ENCODE measurements at regions not wholly inside any gene's neighbourhood (a gene's known extent, or its start where the extent isn't known, plus 50 kb on each side); places are given as distances from the start of the nearest gene placed in this dataset.
"Not testable (repeated sequence)": the region's sequence is repeated elsewhere in the genome, so short reads cannot be mapped to it uniquely, and the experiment has no call there.

- Histone ChIP-seq H3K9me2 (ENCODE audit: insufficient read depth) (no peaks in the 10 kb centered on the region), H4K20me1 (ENCODE audit: insufficient read depth) (no peaks in the 10 kb centered on the region), H2AFZ (ENCODE audit: low read depth, low read length, poor library complexity, severe bottlenecking) (no peak overlapping the region), H3K4me2 (ENCODE audit: low read length) (no peak overlapping the region), H3K27me3 (ENCODE audit: insufficient read depth, low read length) (no peaks in the 10 kb centered on the region), H3K9me3 (ENCODE audit: control insufficient read depth in 1 of 2, insufficient read depth in 1 of 2, low read depth in 1 of 2, low read length in 2 of 2) (no peaks in the 10 kb centered on the region), H3K36me3 (ENCODE audit: control insufficient read depth in 1 of 2, insufficient read depth in 2 of 2, low read length in 2 of 2) (no peaks in the 10 kb centered on the region), H3K4me1 (ENCODE audit: control insufficient read depth in 1 of 2, insufficient read depth in 2 of 2, low read length in 2 of 2) (no peaks in the 10 kb centered on the region), H3K79me2 (ENCODE audit: insufficient read depth, low read length) (no peaks in the 10 kb centered on the region), H3K9ac (ENCODE audit: low read length) (no peak overlapping the region), H3K4me3 (replicated peaks in 1 of 2; ENCODE audit: low read depth in 1 of 2, low read length in 2 of 2) (no peak overlapping the region), H3K27ac (ENCODE audit: low read depth, low read length) (no peak overlapping the region)
- RAD21 ChIA-PET (ENCODE audit: low non-redundant PET in 1 of 2, low total read pairs in 2 of 2, uncharacterized antibody in 2 of 2, unreplicated experiment in 2 of 2): no interaction called here
- CTCF ChIA-PET: no interaction called here
- BruUV-seq (replicated peaks): no TSS peak
- POLR2A ChIA-PET: no interaction called here
- ATAC-seq (no peak), DNase-seq (ENCODE audit: low read depth, low spot score) (no peak)
- TF ChIP-seq CBX3 (IDR thresholded peaks at IDR 0.05; ENCODE audit: low read depth) (no peak), EGR1 (IDR thresholded peaks at IDR 0.05; ENCODE audit: low read depth) (no peak), ATF3 (IDR thresholded peaks at IDR 0.05) (no peak), RAD21 (IDR thresholded peaks at IDR 0.05; ENCODE audit: low read depth) (no peak), EZH2 (IDR thresholded peaks at IDR 0.05) (no peak), POLR2A (IDR thresholded peaks at IDR 0.05; ENCODE audit: borderline replicate concordance, extremely low read depth, insufficient read depth, insufficient read length) (no peak), ZNF274 (IDR thresholded peaks at IDR 0.05; ENCODE audit: low read depth, low read length) (no peak), YY1 (IDR thresholded peaks at IDR 0.05; ENCODE audit: extremely low read depth, insufficient replicate concordance, low read depth, low read length) (no peak), EZH2phosphoT487 (IDR thresholded peaks at IDR 0.05; ENCODE audit: borderline replicate concordance) (no peak), FOSL1 (IDR thresholded peaks at IDR 0.05; ENCODE audit: low read depth) (no peak), SRF (IDR thresholded peaks at IDR 0.05; ENCODE audit: low read depth) (no peak), REST (IDR thresholded peaks at IDR 0.05; ENCODE audit: low read depth) (no peak), ZBTB33 (IDR thresholded peaks at IDR 0.05; ENCODE audit: extremely low read depth, insufficient replicate concordance, low read length) (no peak)
- intact Hi-C loops (cut with micrococcal nuclease): no loop called here
Observed at GRCh38 chr18:11343096-11343495, 193.7 kb upstream of the PIEZO2 start.

- H3K4me3 ChIP-seq (replicated peaks in 1 of 2; ENCODE audit: low read depth in 1 of 2, low read length in 2 of 2); POLR2A ChIA-PET: not testable (repeated sequence)
Observed at GRCh38 chr18:11342115-11342514, 192.7 kb upstream of the PIEZO2 start.

More at GRCh38 chr18:11342115-11342514, 192.7 kb upstream of the PIEZO2 start:
- H3K9me2 ChIP-seq (ENCODE audit: insufficient read depth); H2AFZ ChIP-seq (ENCODE audit: low read depth, low read length, poor library complexity, severe bottlenecking); ATAC-seq; H3K9me3 ChIP-seq (ENCODE audit: control insufficient read depth in 1 of 2, insufficient read depth in 1 of 2, low read depth in 1 of 2, low read length in 2 of 2); H3K27ac ChIP-seq (ENCODE audit: low read depth, low read length); H3K4me2 ChIP-seq (ENCODE audit: low read length); H4K20me1 ChIP-seq (ENCODE audit: insufficient read depth); H3K36me3 ChIP-seq (ENCODE audit: control insufficient read depth in 1 of 2, insufficient read depth in 2 of 2, low read length in 2 of 2); H3K27me3 ChIP-seq (ENCODE audit: insufficient read depth, low read length); DNase-seq (ENCODE audit: low read depth, low spot score); H3K9ac ChIP-seq (ENCODE audit: low read length); H3K79me2 ChIP-seq (ENCODE audit: insufficient read depth, low read length); intact Hi-C loops (cut with micrococcal nuclease); CTCF ChIA-PET; H3K4me1 ChIP-seq (ENCODE audit: control insufficient read depth in 1 of 2, insufficient read depth in 2 of 2, low read length in 2 of 2); RAD21 ChIA-PET (ENCODE audit: low non-redundant PET in 1 of 2, low total read pairs in 2 of 2, uncharacterized antibody in 2 of 2, unreplicated experiment in 2 of 2); BruUV-seq (replicated peaks): not testable (repeated sequence)

Measured in HCT116 (cell line).